ENCODE measurements at regions not wholly inside any gene's neighbourhood (a gene's known extent, or its start where the extent isn't known, plus 50 kb on each side); places are given as distances from the start of the nearest gene placed in this dataset.

GRCh38 chr2:103618112-103618511, 856.3 kb downstream of the TMEM182 start:
- H3K36me3 Mint-ChIP-seq, result no peaks in the 10 kb centered on the region
- no peaks in the 10 kb centered on the region for H3K27me3 Mint-ChIP-seq
- no peak for DNase-seq (ENCODE audit: extremely low spot score, unreplicated experiment)
- H3K4me3 Mint-ChIP-seq, result no peak overlapping the region
- H3K27ac Mint-ChIP-seq, result no peak overlapping the region
- H3K4me1 Mint-ChIP-seq (ENCODE audit: unreplicated experiment), result no peaks in the 10 kb centered on the region
- TF ChIP-seq CTCF (conservative IDR thresholded peaks at IDR 0.05), result no peak
- no peaks in the 10 kb centered on the region for H3K9me3 Mint-ChIP-seq

- Mint-ChIP-seq H3K36me3 (no peaks in the 10 kb centered on the region), H3K9me3 (no peaks in the 10 kb centered on the region), H3K4me1 (ENCODE audit: unreplicated experiment) (no peaks in the 10 kb centered on the region), H3K4me3 (no peak overlapping the region), H3K27ac (no peak overlapping the region), H3K27me3 (no peaks in the 10 kb centered on the region)
- DNase-seq (ENCODE audit: extremely low spot score, unreplicated experiment), result no peak
- TF ChIP-seq CTCF (conservative IDR thresholded peaks at IDR 0.05), result no peak
Measured at GRCh38 chr2:103627301-103627700, 865.5 kb downstream of the TMEM182 start.

GRCh38 chr2:103638978-103639377, 877.1 kb downstream of the TMEM182 start:
- H3K36me3 Mint-ChIP-seq, result no peaks in the 10 kb centered on the region
- no peaks in the 10 kb centered on the region for H3K27me3 Mint-ChIP-seq
- DNase-seq (ENCODE audit: extremely low spot score, unreplicated experiment), result no peak
- no peak for TF ChIP-seq CTCF (conservative IDR thresholded peaks at IDR 0.05)
- no peak overlapping the region for H3K27ac Mint-ChIP-seq
- H3K4me3 Mint-ChIP-seq, result no peak overlapping the region
- H3K9me3 Mint-ChIP-seq, result no peaks in the 10 kb centered on the region
- H3K4me1 Mint-ChIP-seq (ENCODE audit: unreplicated experiment), result no peaks in the 10 kb centered on the region

- no peak overlapping the region for H3K27ac Mint-ChIP-seq
- no peak for DNase-seq (ENCODE audit: extremely low spot score, unreplicated experiment)
- no peaks in the 10 kb centered on the region for H3K4me1 Mint-ChIP-seq (ENCODE audit: unreplicated experiment)
- no peaks in the 10 kb centered on the region for H3K36me3 Mint-ChIP-seq
- TF ChIP-seq CTCF (conservative IDR thresholded peaks at IDR 0.05), result no peak
- no peaks in the 10 kb centered on the region for H3K27me3 Mint-ChIP-seq
- H3K9me3 Mint-ChIP-seq, result no peaks in the 10 kb centered on the region
- H3K4me3 Mint-ChIP-seq, result no peak overlapping the region
Measured at GRCh38 chr2:103656558-103656957, 894.7 kb downstream of the TMEM182 start.

- no peaks in the 10 kb centered on the region for H3K9me3 Mint-ChIP-seq
- no peaks in the 10 kb centered on the region for H3K36me3 Mint-ChIP-seq
- no peak overlapping the region for H3K27ac Mint-ChIP-seq
- no peak for DNase-seq (ENCODE audit: extremely low spot score, unreplicated experiment)
- H3K4me3 Mint-ChIP-seq, result no peak overlapping the region
- TF ChIP-seq CTCF (conservative IDR thresholded peaks at IDR 0.05), result no peak
- peaks cover 4% of the 10 kb centered on the region for H3K27me3 Mint-ChIP-seq
- no peaks in the 10 kb centered on the region for H3K4me1 Mint-ChIP-seq (ENCODE audit: unreplicated experiment)
Measured at GRCh38 chr2:103660519-103660918, 898.7 kb downstream of the TMEM182 start.

GRCh38 chr2:103660947-103661346, 899.1 kb downstream of the TMEM182 start:
- Mint-ChIP-seq H3K27ac (no peak overlapping the region), H3K9me3 (no peaks in the 10 kb centered on the region), H3K36me3 (no peaks in the 10 kb centered on the region), H3K4me1 (ENCODE audit: unreplicated experiment) (no peaks in the 10 kb centered on the region), H3K27me3 (peaks cover 4% of the 10 kb centered on the region), H3K4me3 (no peak overlapping the region)
- TF ChIP-seq CTCF (conservative IDR thresholded peaks at IDR 0.05), result no peak
- no peak for DNase-seq (ENCODE audit: extremely low spot score, unreplicated experiment)

All from type B pancreatic cell (in vitro differentiated cells).